Activated CD4-positive, alpha-beta memory T cell treated with anti-CD3 and anti-CD28 coated beads, Interleukin-2, amount 10 ng/mL, durations not matched to agents 7 days and 5 days (primary cell): ENCODE measurements at regions not wholly inside any gene's neighbourhood (a gene's known extent, or its start where the extent isn't known, plus 50 kb on each side); places are given as distances from the start of the nearest gene placed in this dataset.

Experiments used
- CTCF ChIA-PET: fragments of 350-600 bp; sonication (Branson Sonifier 250); formaldehyde crosslinking; loops from one replicate; lab custom pipeline; 2021; ENCODE audit warnings: antibody characterized with exemption, inconsistent platforms; lab: Charles Lee
- POLR2A ChIA-PET: fragments of 350-600 bp; sonication (Branson Sonifier 250); formaldehyde crosslinking; loops from one replicate; lab custom pipeline; 2021; ENCODE audit warnings: antibody characterized with exemption; lab: Charles Lee
- DNase-seq: peaks from one replicate; pipeline ENCODE4 v3.0.0-alpha.2; 2020
- H3K27ac Mint-ChIP-seq: one replicate; pipeline ENCODE4 v1.8.0; 2021; ENCODE audit warnings: mild to moderate bottlenecking, mixed read lengths
- H3K27me3 Mint-ChIP-seq: one replicate; pipeline ENCODE4 v1.8.0; 2021; ENCODE audit warnings: mixed read lengths
- H3K36me3 Mint-ChIP-seq: one replicate; pipeline ENCODE4 v1.8.0; 2021; ENCODE audit warnings: low read depth, mixed read lengths
- H3K4me1 Mint-ChIP-seq: one replicate; pipeline ENCODE4 v1.8.0; 2021; ENCODE audit warnings: mixed read lengths
- H3K4me3 Mint-ChIP-seq: one replicate; pipeline ENCODE4 v1.8.0; 2021; ENCODE audit warnings: mild to moderate bottlenecking, mixed read lengths
- H3K9me3 Mint-ChIP-seq: one replicate; pipeline ENCODE4 v1.8.0; 2021; ENCODE audit warnings: mixed read lengths

DNA sequence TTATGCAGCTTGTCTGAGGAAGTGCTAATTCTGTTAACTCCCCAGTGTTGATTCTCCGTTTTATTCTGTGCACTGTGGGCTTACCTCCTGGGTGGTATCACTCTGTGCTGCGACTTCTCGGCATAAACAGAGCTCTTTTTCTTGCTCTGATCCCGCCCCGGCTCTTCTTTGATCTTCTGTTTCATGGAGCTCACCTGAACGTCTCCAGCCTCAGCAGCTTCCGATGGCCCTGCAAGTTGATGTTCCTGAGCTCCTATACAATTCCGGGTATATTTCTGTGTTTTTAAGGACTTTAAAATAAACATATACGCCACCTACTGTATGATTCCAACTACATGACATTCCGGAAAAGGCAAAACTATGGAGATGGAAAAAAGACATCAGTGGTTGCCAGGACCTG lies 110.8 kb downstream of the TENT4A start:
- peaks cover 22% of the 10 kb centered on the region for H3K4me1 Mint-ChIP-seq
- ChIA-PET POLR2A (no interaction called here), CTCF (no interaction called here)
- H3K36me3 Mint-ChIP-seq = no peaks in the 10 kb centered on the region
- H3K4me3 Mint-ChIP-seq = no peak overlapping the region
- H3K27me3 Mint-ChIP-seq = peaks cover 30% of the 10 kb centered on the region
- H3K27ac Mint-ChIP-seq = no peak overlapping the region
- H3K9me3 Mint-ChIP-seq = peaks cover 2% of the 10 kb centered on the region
- no peak for DNase-seq

DNA sequence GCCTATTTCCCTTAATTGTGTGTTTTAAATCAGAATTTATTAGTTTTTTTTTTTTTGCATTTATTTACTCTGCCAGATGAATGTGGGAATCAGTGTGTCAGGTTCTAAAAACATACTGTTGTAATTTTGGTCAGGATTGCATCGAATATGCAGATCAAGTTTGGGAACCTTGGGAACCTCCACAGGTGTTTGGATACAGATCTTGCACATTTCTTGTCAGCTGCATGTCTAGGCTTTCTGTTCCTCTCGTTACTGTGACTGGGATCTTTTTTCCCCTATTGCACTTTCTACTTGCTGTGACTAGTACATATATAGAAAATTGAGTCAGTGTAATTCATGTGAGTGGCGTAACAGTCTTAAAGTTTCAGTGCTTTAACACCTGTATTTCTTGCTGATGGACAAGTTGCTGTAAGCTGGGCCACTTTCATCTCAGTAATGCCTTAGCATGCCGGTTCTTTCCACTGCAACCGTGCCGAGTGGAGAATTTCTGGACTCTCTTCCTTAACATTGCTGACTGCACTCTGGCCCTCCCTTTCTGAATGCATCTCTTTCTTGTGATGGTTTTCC lies 112.5 kb downstream of the TENT4A start:
- H3K4me1 Mint-ChIP-seq = peaks cover 39% of the 10 kb centered on the region
- no peak for DNase-seq
- POLR2A ChIA-PET = no interaction called here
- no peak overlapping the region for H3K4me3 Mint-ChIP-seq
- peaks cover 25% of the 10 kb centered on the region for H3K27me3 Mint-ChIP-seq
- H3K9me3 Mint-ChIP-seq = peaks cover 8% of the 10 kb centered on the region
- peaks cover 3% of the 10 kb centered on the region for H3K36me3 Mint-ChIP-seq
- no peak overlapping the region for H3K27ac Mint-ChIP-seq
- CTCF ChIA-PET = no interaction called here

DNA sequence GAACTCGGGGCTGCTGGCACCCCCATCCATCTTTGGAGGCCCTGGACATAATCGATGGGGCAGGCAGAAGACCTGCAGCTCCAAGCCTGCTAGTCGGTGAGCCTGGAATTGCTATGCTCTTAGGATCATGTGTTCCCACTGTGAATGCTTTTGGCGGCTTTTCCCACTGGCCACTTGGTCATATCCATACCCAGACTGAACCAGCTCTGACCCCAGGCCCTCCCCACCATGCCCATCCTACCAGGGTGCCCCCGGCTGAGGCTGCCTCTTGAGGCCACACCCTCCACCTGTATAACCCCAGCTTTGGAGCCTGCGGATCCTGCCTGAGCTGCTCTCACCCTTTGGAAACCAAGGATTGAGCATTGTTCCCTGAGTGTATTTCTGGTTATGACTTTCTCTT lies 113.5 kb downstream of the TENT4A start:
- CTCF ChIA-PET = no interaction called here
- H3K4me1 Mint-ChIP-seq = peaks cover 47% of the 10 kb centered on the region
- no peak for DNase-seq
- no peak overlapping the region for H3K27ac Mint-ChIP-seq
- POLR2A ChIA-PET = interaction anchor here (2.0 kb wide), 1 partner anchor 194 kb away, joined by 6 read pairs; the partner anchor contains the start of genes NSUN2 and SRD5A1
- H3K9me3 Mint-ChIP-seq = peaks cover 10% of the 10 kb centered on the region
- H3K36me3 Mint-ChIP-seq = peaks cover 5% of the 10 kb centered on the region
- H3K4me3 Mint-ChIP-seq = no peak overlapping the region
- peaks cover 21% of the 10 kb centered on the region for H3K27me3 Mint-ChIP-seq

DNA sequence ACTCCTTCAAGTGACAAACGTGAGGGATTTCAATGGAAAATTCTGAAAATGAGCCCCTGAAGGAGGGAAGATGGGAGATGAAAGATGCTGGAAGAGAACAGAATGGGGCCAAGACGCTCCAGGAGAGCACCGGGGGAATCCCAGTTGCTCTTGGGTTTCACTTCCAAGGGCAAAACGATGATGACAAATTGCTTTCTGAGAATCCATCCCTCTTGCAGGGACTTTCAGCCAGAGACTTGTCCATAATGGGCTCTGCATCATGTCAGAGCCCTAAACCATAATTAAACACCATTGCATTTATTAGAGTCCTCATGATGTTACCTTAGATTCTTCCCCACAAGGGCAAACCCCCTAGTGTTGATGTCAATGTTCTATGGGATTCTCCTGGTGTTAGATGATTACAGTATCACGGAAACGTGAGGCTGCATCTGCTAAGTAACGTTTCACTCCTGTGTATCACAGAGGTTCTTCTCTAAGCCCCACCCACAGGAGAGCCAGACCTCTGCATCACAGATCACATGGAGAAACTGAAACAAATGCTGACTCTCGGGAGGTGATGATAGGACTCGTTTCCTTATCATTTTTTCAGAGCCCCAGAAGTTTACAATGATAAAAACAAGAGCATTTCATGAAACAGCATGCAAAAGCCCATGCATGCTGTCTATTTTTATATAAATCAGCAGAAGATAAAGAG lies 114.4 kb downstream of the TENT4A start:
- Mint-ChIP-seq H3K9me3 (peaks cover 10% of the 10 kb centered on the region), H3K4me3 (peak overlapping the region; percentile 69), H3K27me3 (peaks cover 14% of the 10 kb centered on the region), H3K36me3 (peaks cover 5% of the 10 kb centered on the region), H3K27ac (peak overlapping the region; percentile 85), H3K4me1 (peaks cover 56% of the 10 kb centered on the region)
- peak; percentile 74 for DNase-seq
- CTCF ChIA-PET = no interaction called here
- POLR2A ChIA-PET = interaction anchor here (2.0 to 2.1 kb wide), 2 partner anchors 195 to 1030 kb away, joined by 6 to 9 read pairs; partner anchors contain the start of genes NSUN2 and SRD5A1

DNA sequence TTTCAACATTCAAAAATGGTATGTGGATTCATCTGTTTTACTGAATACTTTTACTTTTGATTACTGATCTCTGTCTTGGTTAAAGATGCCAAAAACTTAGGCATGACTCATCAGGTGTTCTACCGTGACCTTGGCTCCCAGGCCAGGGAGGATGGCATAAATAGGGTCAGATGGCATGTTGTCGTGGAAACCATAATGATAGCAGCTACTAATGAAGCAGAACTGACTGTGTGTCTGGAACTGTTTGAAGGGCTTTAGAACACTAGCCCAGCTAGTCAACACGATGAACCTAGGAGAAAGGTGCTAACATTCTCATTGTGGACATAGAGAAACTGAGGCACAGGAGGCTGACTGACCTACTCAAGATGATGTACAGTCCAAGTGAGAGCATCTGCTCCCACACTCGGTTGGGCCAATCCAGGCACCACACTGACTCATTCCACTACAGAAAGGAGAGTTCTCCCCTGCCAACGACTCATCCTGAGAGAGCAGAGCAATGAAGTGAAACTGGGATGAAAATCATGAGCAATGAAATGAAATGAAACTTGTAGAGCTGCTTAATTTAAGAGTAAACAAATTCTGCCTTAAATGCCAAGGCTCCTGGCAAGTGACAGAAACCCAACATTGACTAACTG lies 116.0 kb downstream of the TENT4A start:
- peak; percentile 65 for DNase-seq
- ChIA-PET POLR2A (interaction anchor here (0.8 to 2.1 kb wide), 3 partner anchors 43 to 1043 kb away, joined by 3 to 9 read pairs (median 3); no protein-coding TSS in a partner anchor), CTCF (no interaction called here)
- Mint-ChIP-seq H3K4me1 (peaks cover 71% of the 10 kb centered on the region), H3K27ac (peak overlapping the region; percentile 85), H3K9me3 (peaks cover 10% of the 10 kb centered on the region), H3K36me3 (peaks cover 7% of the 10 kb centered on the region), H3K27me3 (peaks cover 4% of the 10 kb centered on the region), H3K4me3 (peak overlapping the region; percentile 69)

DNA sequence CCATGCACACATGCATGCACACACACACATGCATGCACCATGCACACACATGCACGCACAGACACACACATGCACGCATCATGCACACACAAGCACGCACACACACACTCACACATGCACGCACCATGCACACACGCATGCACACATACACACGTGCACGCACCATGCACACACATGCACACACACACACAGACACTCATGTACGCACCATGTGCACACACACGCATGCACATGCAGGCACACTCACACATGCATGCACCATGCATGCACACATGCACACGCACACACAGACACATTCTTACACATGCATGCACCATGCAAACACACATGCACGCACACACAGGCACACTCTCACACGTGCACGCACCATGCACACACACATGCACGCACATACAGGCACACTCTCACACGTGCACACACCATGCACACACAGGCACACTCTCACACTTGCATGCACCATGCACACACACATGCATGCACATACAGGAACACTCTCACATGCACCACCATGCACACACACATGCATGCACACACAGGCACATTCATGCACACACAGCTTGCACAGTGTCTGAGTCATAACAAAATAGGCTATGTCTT lies 117.5 kb downstream of the TENT4A start:
- no peak for DNase-seq
- peaks cover 2% of the 10 kb centered on the region for H3K27me3 Mint-ChIP-seq
- CTCF ChIA-PET = no interaction called here
- H3K9me3 Mint-ChIP-seq = peaks cover 10% of the 10 kb centered on the region
- H3K4me3 Mint-ChIP-seq = peak overlapping the region; percentile 22
- peaks cover 74% of the 10 kb centered on the region for H3K4me1 Mint-ChIP-seq
- POLR2A ChIA-PET = no interaction called here
- peaks cover 8% of the 10 kb centered on the region for H3K36me3 Mint-ChIP-seq
- H3K27ac Mint-ChIP-seq = peak overlapping the region; percentile 61

DNA sequence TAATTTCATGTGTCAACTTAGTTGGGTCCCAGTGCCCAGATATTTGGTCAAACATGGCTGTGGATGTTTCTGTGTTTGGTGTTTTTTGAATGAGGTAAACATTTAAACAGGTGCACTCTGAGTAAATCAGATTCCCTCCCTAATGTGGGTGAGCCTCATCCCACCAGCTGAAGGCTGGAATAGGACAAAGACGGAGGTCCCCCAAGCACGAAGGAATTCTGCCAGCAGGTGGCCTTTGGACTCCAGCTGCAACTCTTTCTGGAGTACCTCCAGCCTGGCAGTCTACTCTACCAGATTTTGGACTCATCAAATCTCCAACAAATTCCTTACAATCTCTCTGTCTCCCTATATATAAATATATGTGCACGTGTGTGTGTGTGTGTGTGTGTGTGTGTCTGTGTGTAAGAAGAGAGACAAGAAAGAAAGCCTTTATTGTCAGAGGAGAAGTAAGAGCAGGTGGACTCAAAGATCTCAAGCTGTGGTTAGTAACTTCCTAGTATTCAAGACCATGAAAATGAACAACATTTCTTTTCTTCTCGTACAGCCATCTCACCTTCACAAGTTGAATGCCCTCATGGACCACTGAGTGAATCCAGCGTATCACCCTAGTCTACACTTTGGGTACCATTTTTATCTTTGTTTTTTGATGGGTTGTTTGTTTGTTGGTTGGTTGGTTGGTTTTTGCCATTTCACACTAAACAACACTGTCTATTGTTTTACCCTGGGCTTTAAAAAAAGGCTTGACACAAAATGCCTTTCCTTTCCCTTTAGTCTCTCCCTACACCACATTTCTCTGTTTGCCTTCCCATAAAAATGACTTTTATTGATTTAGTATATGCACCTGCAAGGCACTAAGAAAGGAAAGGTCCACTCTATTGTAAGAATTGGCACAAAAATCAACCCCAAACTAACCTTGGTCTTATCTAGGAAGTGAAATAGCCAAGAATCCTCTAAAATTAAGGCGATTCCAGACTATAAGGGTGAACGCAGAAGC lies 118.7 kb downstream of the TENT4A start:
- H3K4me3 Mint-ChIP-seq = no peak overlapping the region
- no peak overlapping the region for H3K27ac Mint-ChIP-seq
- H3K9me3 Mint-ChIP-seq = peaks cover 10% of the 10 kb centered on the region
- CTCF ChIA-PET = interaction anchor here (2.8 kb wide), 1 partner anchor 11 kb away, joined by 9 read pairs; no protein-coding TSS in a partner anchor
- H3K4me1 Mint-ChIP-seq = peaks cover 74% of the 10 kb centered on the region
- no peak for DNase-seq
- peaks cover 8% of the 10 kb centered on the region for H3K36me3 Mint-ChIP-seq
- POLR2A ChIA-PET = interaction anchor here (1.0 kb wide), 1 partner anchor 119 kb away, joined by 4 read pairs; no protein-coding TSS in a partner anchor
- peaks cover 2% of the 10 kb centered on the region for H3K27me3 Mint-ChIP-seq

DNA sequence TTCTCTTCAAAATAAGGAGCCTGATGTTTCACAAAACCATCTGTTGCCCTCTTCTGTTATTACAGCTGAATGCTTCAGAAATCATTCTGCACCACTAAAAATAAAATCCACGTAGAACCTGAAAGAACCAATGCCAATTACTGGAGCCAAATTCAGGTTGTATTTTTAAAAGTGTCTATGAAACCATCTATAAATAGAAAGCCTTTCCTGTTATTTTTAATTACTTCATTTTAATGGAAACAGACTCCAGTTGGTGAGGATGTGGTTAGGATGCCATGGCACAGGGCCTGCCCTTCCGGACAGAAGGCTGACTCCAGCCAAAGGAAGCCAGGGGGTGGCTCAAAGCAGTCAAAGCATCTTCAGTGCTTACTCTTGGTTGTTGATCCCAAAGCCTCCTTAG lies 119.8 kb downstream of the TENT4A start:
- ChIA-PET POLR2A (no interaction called here), CTCF (interaction anchor here (0.5 to 2.8 kb wide), 2 partner anchors 13 to 66 kb away, joined by 3 to 9 read pairs; no protein-coding TSS in a partner anchor)
- Mint-ChIP-seq H3K27me3 (peaks cover 3% of the 10 kb centered on the region), H3K36me3 (peaks cover 8% of the 10 kb centered on the region), H3K4me3 (peak overlapping the region; percentile 13), H3K27ac (peak overlapping the region; percentile 58), H3K9me3 (peaks cover 10% of the 10 kb centered on the region), H3K4me1 (peaks cover 67% of the 10 kb centered on the region)
- peak; percentile 52 for DNase-seq

DNA sequence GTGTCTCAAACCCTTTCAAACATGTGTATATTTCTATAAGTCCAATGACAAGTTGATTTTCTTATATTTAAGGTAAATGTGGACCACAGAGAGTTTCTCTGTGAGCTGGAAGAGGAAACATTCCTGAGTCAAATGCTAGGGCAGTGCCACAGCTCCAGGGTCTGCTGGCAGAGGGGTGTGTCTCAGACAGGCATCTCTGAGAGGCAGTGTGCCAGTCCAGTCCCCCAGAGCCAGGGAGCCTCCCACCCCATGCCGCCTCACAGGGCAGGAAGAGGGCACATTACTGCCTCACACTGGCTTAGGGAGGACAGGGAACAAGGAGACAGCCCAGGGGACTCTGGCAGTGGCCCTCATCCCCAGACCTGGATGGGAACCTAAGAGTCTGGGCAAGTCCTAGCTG lies 120.2 kb downstream of the TENT4A start:
- H3K27me3 Mint-ChIP-seq = peaks cover 3% of the 10 kb centered on the region
- no peak overlapping the region for H3K4me3 Mint-ChIP-seq
- H3K4me1 Mint-ChIP-seq = peaks cover 63% of the 10 kb centered on the region
- no peak for DNase-seq
- H3K36me3 Mint-ChIP-seq = peaks cover 8% of the 10 kb centered on the region
- ChIA-PET CTCF (interaction anchor here (0.5 to 2.8 kb wide), 2 partner anchors 13 to 66 kb away, joined by 3 to 9 read pairs; no protein-coding TSS in a partner anchor), POLR2A (no interaction called here)
- H3K9me3 Mint-ChIP-seq = peaks cover 10% of the 10 kb centered on the region
- H3K27ac Mint-ChIP-seq = peak overlapping the region; percentile 58

DNA sequence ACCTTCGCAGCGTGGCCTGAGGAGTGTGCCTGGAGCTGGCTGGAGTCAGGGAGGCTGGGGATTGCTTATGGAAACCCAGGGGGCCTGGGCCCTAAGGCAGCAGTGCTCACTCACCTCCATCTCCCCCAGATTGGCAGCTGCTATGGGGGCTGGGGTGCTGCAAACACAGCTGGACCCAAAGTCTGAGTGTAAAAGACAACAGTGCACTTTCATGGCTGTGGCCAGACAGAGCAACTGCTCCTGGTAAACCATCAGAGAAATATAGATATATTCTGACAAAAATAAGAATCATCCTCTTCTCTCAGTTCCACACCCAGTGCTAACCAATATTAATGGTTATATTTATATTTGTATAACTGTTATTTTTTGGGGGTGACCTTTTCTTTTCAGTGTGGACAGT lies 123.9 kb downstream of the TENT4A start:
- DNase-seq = no peak
- Mint-ChIP-seq H3K9me3 (no peaks in the 10 kb centered on the region), H3K4me1 (peaks cover 27% of the 10 kb centered on the region), H3K4me3 (no peak overlapping the region), H3K27me3 (peaks cover 15% of the 10 kb centered on the region), H3K36me3 (peaks cover 3% of the 10 kb centered on the region), H3K27ac (no peak overlapping the region)
- POLR2A ChIA-PET = no interaction called here
- CTCF ChIA-PET = interaction anchor here (0.5 to 1.7 kb wide), 3 partner anchors 15 to 981 kb away, joined by 4 to 5 read pairs (median 5); no protein-coding TSS in a partner anchor

DNA sequence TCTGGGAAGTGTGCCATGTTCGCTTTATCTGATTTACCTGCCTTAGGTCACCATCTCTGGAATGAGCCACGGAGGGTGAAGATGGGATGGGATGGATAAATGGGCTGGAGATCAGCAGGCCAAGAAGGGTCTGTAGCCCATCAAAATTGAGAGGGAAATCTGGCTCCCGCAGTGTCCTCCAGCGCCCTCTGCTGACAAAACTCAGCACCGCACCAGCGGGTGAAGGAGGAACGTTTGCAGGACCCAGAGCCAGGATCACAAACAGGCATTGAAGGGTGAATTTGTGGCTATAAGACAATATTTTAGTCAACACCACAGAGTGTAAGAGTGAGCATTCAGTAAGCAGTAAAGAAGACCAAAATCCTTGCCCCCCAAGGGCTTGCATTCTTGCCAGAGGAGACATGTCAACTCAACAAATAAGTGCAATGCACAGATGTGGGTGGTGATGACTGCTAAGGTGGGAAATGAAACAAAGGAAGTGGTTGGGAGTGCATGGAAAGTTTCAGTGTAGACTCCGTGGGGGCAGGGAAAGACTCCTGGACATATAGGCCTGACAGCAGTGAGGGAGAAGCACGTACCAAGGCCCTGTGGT lies 124.4 kb downstream of the TENT4A start:
- peak; percentile 57 for DNase-seq
- ChIA-PET POLR2A (no interaction called here), CTCF (interaction anchor here (1.6 to 2.1 kb wide), 3 partner anchors 16 to 19 kb away, joined by 5 to 6 read pairs (median 5); no protein-coding TSS in a partner anchor)
- peaks cover 22% of the 10 kb centered on the region for H3K4me1 Mint-ChIP-seq
- H3K4me3 Mint-ChIP-seq = no peak overlapping the region
- H3K9me3 Mint-ChIP-seq = no peaks in the 10 kb centered on the region
- H3K27me3 Mint-ChIP-seq = peaks cover 15% of the 10 kb centered on the region
- H3K27ac Mint-ChIP-seq = no peak overlapping the region
- peaks cover 3% of the 10 kb centered on the region for H3K36me3 Mint-ChIP-seq
